ENCODE measurements at regions not wholly inside any gene's neighbourhood (a gene's known extent, or its start where the extent isn't known, plus 50 kb on each side); places are given as distances from the start of the nearest gene placed in this dataset.

GRCh38 chr5:19334278-19334677, 653.7 kb downstream of the CDH18 start:
- H3K4me3 ChIP-seq: no peak overlapping the region
- FAIRE-seq (no peak), DNase-seq (ENCODE audit: extremely low read depth in 1 of 4, low spot score in 3 of 4) (no peak), ATAC-seq (no peak)
- H3K27ac ChIP-seq (ENCODE audit: extremely low read depth, low read depth, low read length): no peak overlapping the region
- WGBS (ENCODE audit: insufficient coverage, low coverage, missing lambda C conversion rate): 12% methylated on average over 6 of the region's 6 CpGs
- H3K9me3 ChIP-seq (replicated peaks; ENCODE audit: control insufficient read depth, insufficient read depth, low read depth, low read length): no peaks in the 10 kb centered on the region
- ChIA-PET POLR2A (no interaction called here), CTCF (ENCODE audit: low intra/inter-chr PET ratio) (no interaction called here)
- H3K4me2 ChIP-seq (ENCODE audit: insufficient read depth, low read length): no peak overlapping the region
- H4K20me1 ChIP-seq (replicated peaks; ENCODE audit: control insufficient read depth, insufficient read depth, low read length): no peaks in the 10 kb centered on the region
- no peaks in the 10 kb centered on the region for H3K36me3 ChIP-seq (ENCODE audit: control insufficient read depth, insufficient read depth, low read length)
- BruUV-seq (replicated peaks): no TSS peak
- no peaks in the 10 kb centered on the region for H3K79me2 ChIP-seq (ENCODE audit: control insufficient read depth, insufficient read depth, low read length)
- in situ Hi-C loops (cut with MboI): no loop called here
- H3K4me1 ChIP-seq (replicated peaks in 1 of 2; ENCODE audit: control insufficient read depth in 2 of 2, insufficient read depth in 2 of 2, low read length in 2 of 2): no peaks in the 10 kb centered on the region
- H3K9ac ChIP-seq (ENCODE audit: insufficient read depth in 1 of 2, low read depth in 2 of 2, low read length in 2 of 2): no peak overlapping the region
- no peaks in the 10 kb centered on the region for H3K9me1 ChIP-seq (ENCODE audit: control insufficient read depth, insufficient read depth, low read length)
- TF ChIP-seq ZBTB43 (CRISPR knock-in tag; IDR thresholded peaks at IDR 0.05) (no peak), ZNF143 (CRISPR knock-in tag; IDR thresholded peaks at IDR 0.05) (no peak), LCOR (CRISPR knock-in tag; IDR thresholded peaks at IDR 0.05) (no peak), CHD2 (IDR thresholded peaks at IDR 0.05; ENCODE audit: low read depth, low read length) (no peak), NCOA2 (IDR thresholded peaks at IDR 0.05; ENCODE audit: partially characterized antibody in 2 of 2) (no peak), RBFOX2 (IDR thresholded peaks at IDR 0.05; ENCODE audit: low read depth, low read length) (no peak), GABPB1 (CRISPR knock-in tag; IDR thresholded peaks at IDR 0.05) (no peak)
- TF ChIP-seq, protein P1, sequence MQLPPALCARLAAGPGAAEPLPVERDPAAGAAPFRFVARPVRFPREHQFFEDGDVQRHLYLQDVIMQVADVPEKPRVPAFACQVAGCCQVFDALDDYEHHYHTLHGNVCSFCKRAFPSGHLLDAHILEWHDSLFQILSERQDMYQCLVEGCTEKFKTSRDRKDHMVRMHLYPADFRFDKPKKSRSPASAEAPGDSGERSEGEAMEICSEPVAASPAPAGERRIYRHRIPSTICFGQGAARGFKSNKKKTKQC (CRISPR knock-in tag; IDR thresholded peaks at IDR 0.05): no peak
- intact Hi-C loops (cut with micrococcal nuclease): no loop called here
- H2AFZ ChIP-seq (ENCODE audit: low read depth, low read length): no peak overlapping the region
- no peaks in the 10 kb centered on the region for H3K27me3 ChIP-seq (ENCODE audit: control insufficient read depth in 2 of 2, insufficient read depth in 2 of 2, low read length in 2 of 2)
